HG02798 (cell line): ENCODE measurements at regions not wholly inside any gene's neighbourhood (a gene's known extent, or its start where the extent isn't known, plus 50 kb on each side); places are given as distances from the start of the nearest gene placed in this dataset.
"Not testable (repeated sequence)": the region's sequence is repeated elsewhere in the genome, so short reads cannot be mapped to it uniquely, and the experiment has no call there.

Experiments
- ATAC-seq: cut with Tn5 transposase; IDR thresholded peaks from one replicate; pipeline ENCODE4 v1.9.1; 2021; ENCODE audit warnings: mild to moderate bottlenecking; ENCODE audit not compliant: unreplicated experiment, poor library complexity

DNA sequence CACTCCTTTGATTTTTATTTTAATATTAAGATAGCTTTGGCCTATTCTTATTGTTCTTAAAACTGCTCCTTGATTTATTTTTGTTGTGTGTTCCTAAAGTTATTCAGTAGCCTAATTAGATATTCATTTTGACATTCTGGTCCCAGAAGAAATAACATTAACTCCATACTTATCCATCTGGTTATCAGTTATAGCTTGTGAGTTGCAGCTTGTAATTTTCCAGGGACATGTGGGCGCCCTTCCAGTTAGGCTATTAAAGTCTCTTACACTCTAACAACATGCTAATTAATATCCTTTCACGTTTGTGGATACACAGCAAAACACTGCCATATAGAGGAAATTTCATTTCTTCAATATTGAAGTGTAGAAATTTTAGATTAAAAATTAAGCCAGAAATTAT, 987.5 kb downstream of the HACE1 start:
- no peak for ATAC-seq

DNA sequence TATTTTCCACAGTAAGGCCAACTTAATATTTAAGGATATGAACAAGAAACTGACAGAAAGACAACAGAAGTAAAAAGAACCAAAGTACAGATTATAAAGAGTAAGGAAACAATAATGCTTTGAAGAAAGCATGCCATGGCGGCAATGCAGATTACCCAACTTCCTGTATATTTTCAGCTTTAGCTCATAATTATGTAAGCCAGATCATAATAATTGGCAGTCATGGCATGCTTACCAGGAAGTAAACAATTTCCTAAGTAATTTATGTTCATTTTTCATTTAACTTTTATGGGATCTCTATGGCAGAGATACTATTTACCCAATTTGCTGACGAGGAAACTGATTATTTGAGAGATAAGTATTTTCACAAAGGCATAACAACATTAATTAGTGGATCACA, 988.7 kb downstream of the HACE1 start:
- no peak for ATAC-seq

- no peak for ATAC-seq
Measured at GRCh38 chr6:103862297-103862696, 997.4 kb downstream of the HACE1 start.

- ATAC-seq, result no peak
Measured at GRCh38 chr6:103858003-103858402, 1001.7 kb downstream of the HACE1 start.

GRCh38 chr6:103855750-103856149, 1004.0 kb downstream of the HACE1 start:
- ATAC-seq, result no peak

DNA sequence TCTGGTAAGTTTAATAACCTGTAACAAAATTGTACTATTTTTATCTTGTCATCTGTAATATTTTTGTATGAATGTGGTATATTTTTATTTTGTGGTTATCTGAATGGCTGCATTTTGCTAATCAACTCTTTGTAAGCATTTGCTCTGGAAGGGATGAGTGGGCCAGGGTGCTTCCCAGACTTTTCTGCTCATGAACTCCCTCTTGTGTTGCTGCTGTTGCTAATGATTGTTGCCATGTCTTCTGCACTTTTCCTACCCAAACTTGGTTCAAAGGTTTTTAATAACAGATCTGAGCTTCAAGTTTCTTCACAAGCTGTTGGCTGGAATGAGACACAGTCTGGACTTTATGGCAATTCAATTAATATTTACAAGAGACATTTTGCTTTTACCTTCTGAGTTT, 1005.7 kb downstream of the HACE1 start:
- ATAC-seq, result no peak

DNA sequence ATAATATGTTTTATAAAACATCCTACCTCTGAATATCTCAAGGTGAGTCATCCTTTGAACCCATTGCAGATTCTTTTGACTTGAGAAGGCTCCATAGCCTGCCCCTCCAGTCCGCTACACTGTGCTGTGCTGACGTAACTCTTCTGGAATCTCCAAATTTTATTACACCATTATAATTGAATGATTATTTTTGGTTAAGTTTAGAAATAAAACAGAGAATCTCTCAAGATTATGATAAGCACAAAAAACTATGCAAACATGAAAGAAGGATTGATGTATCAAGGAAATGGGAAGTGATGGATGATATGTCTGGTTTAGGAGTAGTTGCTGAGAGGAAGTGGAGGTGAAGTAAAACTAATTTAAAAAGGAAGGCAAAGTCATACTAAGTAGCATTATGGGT, 1021.3 kb downstream of the HACE1 start:
- ATAC-seq, result no peak

- no peak for ATAC-seq
Measured at GRCh38 chr6:103826209-103826608, 1033.5 kb downstream of the HACE1 start.

GRCh38 chr6:103820148-103820547, 1039.6 kb downstream of the HACE1 start:
- ATAC-seq, result no peak

DNA sequence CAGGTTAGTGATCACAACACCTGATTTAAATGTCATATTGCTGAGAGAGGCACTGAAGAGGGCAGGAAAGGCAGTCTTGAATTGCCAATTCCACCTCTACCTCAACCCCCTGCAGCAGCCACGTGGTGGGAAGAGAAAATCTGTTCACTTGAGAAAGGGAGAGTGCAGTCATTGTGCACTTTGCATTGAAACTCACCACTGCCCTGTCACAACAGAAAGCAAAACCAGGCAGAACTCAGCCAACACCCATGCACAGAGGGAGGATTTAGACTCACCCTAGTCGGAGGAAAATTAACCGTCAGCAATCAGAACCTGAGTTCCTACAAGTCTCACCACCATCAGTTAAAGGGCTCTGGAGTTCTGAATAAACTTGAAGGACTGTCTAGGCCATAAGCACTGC, 1040.2 kb downstream of the HACE1 start:
- no peak for ATAC-seq

DNA sequence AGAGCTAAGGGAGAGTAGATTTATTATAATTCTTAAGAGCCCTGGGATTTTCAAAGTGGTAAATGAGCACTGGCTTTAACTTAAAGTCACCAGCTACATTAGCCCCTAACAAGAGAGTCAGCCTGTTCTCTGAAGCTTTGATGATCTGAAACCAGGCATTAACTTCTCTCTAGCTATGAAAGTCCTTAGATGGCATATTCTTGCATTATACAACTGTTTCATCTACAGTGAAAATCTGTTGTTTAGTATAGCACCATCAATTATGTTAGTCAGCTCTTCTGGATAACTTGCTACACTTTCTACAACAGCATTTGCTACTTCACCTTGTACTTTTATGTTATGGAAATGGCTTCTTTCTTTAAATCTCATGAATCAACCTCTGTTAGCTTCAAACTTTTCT, 1046.7 kb downstream of the HACE1 start:
- ATAC-seq, result no peak

DNA sequence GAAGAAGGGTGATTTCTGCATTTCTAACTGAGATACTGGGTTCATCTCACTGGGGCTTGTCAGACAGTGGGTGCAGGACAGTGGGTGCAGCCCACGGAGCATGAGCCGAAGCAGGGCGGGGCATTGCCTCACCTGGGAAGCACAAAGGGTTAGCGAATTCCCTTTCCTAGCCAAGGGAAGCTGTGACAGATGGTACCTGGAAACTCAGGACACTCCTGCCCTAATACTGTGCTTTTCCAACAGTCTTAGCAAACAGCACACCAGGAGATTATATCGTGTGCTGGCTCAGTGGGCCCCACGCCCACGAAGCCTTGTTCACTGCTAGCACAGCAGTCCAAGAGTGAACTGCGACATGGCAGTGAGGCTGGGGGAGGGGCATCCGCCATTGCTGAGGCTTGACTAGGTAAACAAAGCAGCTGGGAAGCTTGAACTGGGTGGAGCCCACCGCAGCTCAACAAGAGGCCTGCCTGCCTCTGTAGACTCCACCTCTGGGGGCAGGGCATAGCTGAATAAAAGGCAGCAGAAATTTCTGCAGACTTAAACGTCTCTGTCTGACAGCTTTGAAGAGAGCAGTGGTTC, 1057.7 kb downstream of the HACE1 start:
- not testable (repeated sequence) for ATAC-seq

- ATAC-seq, result no peak
Measured at GRCh38 chr6:103799971-103800670, 1059.6 kb downstream of the HACE1 start.

GRCh38 chr6:103798166-103798565, 1061.6 kb downstream of the HACE1 start:
- no peak for ATAC-seq

- ATAC-seq, result no peak
Measured at GRCh38 chr6:103797738-103798137, 1062.0 kb downstream of the HACE1 start.

GRCh38 chr6:103791458-103791857, 1068.3 kb downstream of the HACE1 start:
- no peak for ATAC-seq

- no peak for ATAC-seq
Measured at GRCh38 chr6:103784117-103784516, 1075.6 kb downstream of the HACE1 start.

DNA sequence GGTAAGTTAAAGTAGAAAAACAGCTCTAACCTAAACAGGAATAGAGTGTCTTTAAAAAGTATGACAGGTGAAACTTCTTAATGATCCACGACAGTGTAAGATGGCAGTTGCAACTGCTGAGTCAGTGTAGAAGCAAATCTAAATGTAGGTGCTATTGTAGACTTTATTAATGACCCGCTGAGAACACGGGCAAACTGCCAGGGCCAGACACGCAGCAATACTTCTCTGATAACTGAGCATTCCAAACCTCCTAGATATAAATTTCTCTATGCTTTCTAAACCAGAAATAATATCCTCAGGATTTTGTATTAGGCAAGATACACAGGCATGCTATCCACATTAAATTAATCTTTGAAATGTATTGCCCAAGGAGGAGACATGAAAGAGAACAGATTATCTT, 1076.4 kb downstream of the HACE1 start:
- no peak for ATAC-seq

GRCh38 chr6:103769431-103769830, 1090.3 kb downstream of the HACE1 start:
- ATAC-seq, result no peak

- ATAC-seq, result no peak
Measured at GRCh38 chr6:103750603-103751002, 1109.1 kb downstream of the HACE1 start.

DNA sequence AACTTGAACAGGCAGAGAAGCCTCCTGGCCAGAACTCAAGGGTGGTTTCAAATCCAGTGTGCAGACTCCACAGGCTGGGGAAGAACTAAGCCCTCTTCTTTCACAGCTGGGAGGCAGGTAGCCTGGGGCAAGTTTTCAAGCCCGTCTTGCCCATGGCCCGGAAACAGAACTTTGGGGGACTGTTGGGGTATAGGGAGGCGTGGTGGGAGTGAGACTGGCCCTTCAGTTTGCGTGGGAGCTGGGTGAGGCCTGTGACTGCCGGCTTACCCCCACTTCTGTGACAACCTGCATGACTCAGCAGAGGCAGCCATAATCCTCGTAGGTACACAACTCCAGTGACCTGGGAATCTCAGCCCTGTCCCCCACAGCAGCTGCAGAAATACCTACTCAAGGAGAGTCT, 1125.7 kb downstream of the HACE1 start:
- no peak for ATAC-seq

DNA sequence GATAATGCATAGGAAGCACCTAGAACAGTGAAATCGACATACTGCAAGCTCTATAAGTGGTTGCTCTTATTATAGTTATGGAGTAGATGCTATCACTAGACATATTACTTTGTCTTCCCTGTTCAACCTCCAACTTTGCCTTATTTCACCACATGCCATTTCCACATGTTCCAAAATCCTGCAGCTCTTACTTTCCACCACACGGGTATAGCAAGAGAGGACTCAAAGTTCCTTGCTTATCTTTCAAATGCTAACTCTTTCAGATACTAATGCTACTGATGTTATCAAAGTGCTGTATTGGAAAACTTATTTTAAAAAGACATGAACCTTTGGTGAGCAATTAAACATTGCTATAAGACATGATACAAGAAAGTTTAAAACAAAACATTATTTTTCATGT, 1130.1 kb downstream of the HACE1 start:
- ATAC-seq, result no peak
